HCT116 (cell line): ENCODE measurements at regions not wholly inside any gene's neighbourhood (a gene's known extent, or its start where the extent isn't known, plus 50 kb on each side); places are given as distances from the start of the nearest gene placed in this dataset.

Experiments
- ATAC-seq: fragments of 200-7000 bp; cut with Tn5 transposase; 2 replicates; pipeline ENCODE4 v1.9.1; 2020; ENCODE audit warnings: mild to moderate bottlenecking, moderate library complexity
- BruUV-seq: library from RNA; stranded (reverse); fragments of 400-500 nt; replicated peaks from 2 replicates; lab custom pipeline; 2021; lab: Mats Ljungman, UMichigan
- CTCF ChIA-PET: fragments of 300-600 bp; sonication (Branson Sonifier 250); formaldehyde crosslinking; loops from one replicate; lab custom pipeline; 2021; ENCODE audit warnings: antibody characterized with exemption; lab: Charles Lee
- POLR2A ChIA-PET: fragments of 300-600, 350-600 bp; sonication (Branson Sonifier 250); formaldehyde crosslinking; loops from one replicate; lab custom pipeline; 2021; ENCODE audit warnings: antibody characterized with exemption; lab: Charles Lee
- RAD21 ChIA-PET, 2 experiments: fragments of 300-600 bp; sonication (Branson Sonifier 250); formaldehyde crosslinking; loops; one replicate each; lab custom pipeline; 2023; ENCODE audit warnings: low total read pairs in 2 of 2; ENCODE audit not compliant: uncharacterized antibody in 2 of 2, unreplicated experiment in 2 of 2, low non-redundant PET in 1 of 2; lab: Charles Lee
- DNase-seq: peaks from one replicate; pipeline ENCODE4 v3.0.0-alpha.2; 2010; ENCODE audit warnings: low read depth, low spot score
- H2AFZ ChIP-seq: fragments of 200-600 bp; shearing (Covaris generic), sonication (generic); 2 replicates; pipeline ENCODE4 v1.6.1; 2017; ENCODE audit warnings: low read depth, mixed run types, mixed read lengths, antibody characterized with exemption, low read length; ENCODE audit not compliant: poor library complexity, severe bottlenecking
- H3K27ac ChIP-seq: 2 replicates; pipeline ENCODE4 v1.5.1; 2012; ENCODE audit warnings: low read depth, low read length
- H3K27me3 ChIP-seq: fragments of 200-600 bp; sonication (generic); 2 replicates; pipeline ENCODE4 v1.6.1; 2016; ENCODE audit warnings: mixed run types, low read length, mixed read lengths; ENCODE audit not compliant: insufficient read depth
- H3K36me3 ChIP-seq, 2 experiments: fragments of 200-500 bp in 1 of 2; fragments of 200-600 bp in 1 of 2; sonication (Bioruptor generic) in 1 of 2; sonication (generic) in 1 of 2; 2 replicates each; pipeline versions ENCODE4 v1.5.1 to v1.6.1; 2014 to 2016; ENCODE audit warnings: low read length in 2 of 2, inconsistent platforms in 1 of 2, mixed read lengths in 1 of 2, mixed run types in 1 of 2; ENCODE audit not compliant: insufficient read depth in 2 of 2, control insufficient read depth in 1 of 2
- H3K4me1 ChIP-seq, 2 experiments: fragments of 200-600 bp in 1 of 2; sonication (generic) in 1 of 2; 2 replicates each; pipeline versions ENCODE4 v1.5.1 to v1.6.1; 2012 to 2017; ENCODE audit warnings: low read length in 2 of 2, inconsistent platforms in 1 of 2, mild to moderate bottlenecking in 1 of 2, mixed read lengths in 1 of 2, mixed run types in 1 of 2, moderate library complexity in 1 of 2; ENCODE audit not compliant: insufficient read depth in 2 of 2, control insufficient read depth in 1 of 2
- H3K4me2 ChIP-seq: fragments of 200-600 bp; sonication (generic); 2 replicates; pipeline ENCODE4 v1.6.1; 2017; ENCODE audit warnings: mixed run types, low read length, mixed read lengths
- H3K4me3 ChIP-seq, 2 experiments: fragments of 200-600 bp in 1 of 2; sonication (generic) in 1 of 2; replicated peaks in 1 of 2; 2 replicates each; pipeline ENCODE4 v1.5.1; 2011 to 2016; ENCODE audit warnings: low read length in 2 of 2, control low read depth in 1 of 2, low read depth in 1 of 2, mild to moderate bottlenecking in 1 of 2, mixed read lengths in 1 of 2, mixed run types in 1 of 2
- H3K79me2 ChIP-seq: fragments of 200-600 bp; sonication (generic); 2 replicates; pipeline ENCODE4 v1.6.1; 2017; ENCODE audit warnings: mild to moderate bottlenecking, mixed run types, low read length, moderate library complexity, mixed read lengths; ENCODE audit not compliant: insufficient read depth
- H3K9ac ChIP-seq: fragments of 200-600 bp; sonication (generic); 2 replicates; pipeline ENCODE4 v1.6.1; 2016; ENCODE audit warnings: low read length, mixed read lengths
- H3K9me2 ChIP-seq: fragments of 200-600 bp; sonication (generic), shearing (Covaris generic); 2 replicates; pipeline ENCODE4 v1.6.1; 2017; ENCODE audit warnings: mixed run types, mild to moderate bottlenecking, moderate library complexity; ENCODE audit not compliant: insufficient read depth
- H3K9me3 ChIP-seq, 2 experiments: fragments of 200-500 bp in 1 of 2; fragments of 200-600 bp in 1 of 2; sonication (Bioruptor generic) in 1 of 2; sonication (generic) in 1 of 2; 2 replicates each; pipeline ENCODE4 v1.6.1; 2014 to 2017; ENCODE audit warnings: low read length in 2 of 2, mixed read lengths in 2 of 2, inconsistent platforms in 1 of 2, low read depth in 1 of 2, mild to moderate bottlenecking in 1 of 2, mixed run types in 1 of 2, moderate library complexity in 1 of 2; ENCODE audit not compliant: control insufficient read depth in 1 of 2, insufficient read depth in 1 of 2
- H4K20me1 ChIP-seq: fragments of 200-600 bp; sonication (generic), shearing (Covaris generic); 2 replicates; pipeline ENCODE4 v1.6.1; 2017; ENCODE audit warnings: mixed run types, mild to moderate bottlenecking, moderate library complexity; ENCODE audit not compliant: insufficient read depth
- FOSL1 ChIP-seq: IDR thresholded peaks from 2 replicates; pipeline ENCODE4 v1.6.1; 2012; ENCODE audit warnings: low read depth
- JUND ChIP-seq: IDR thresholded peaks from 2 replicates; pipeline ENCODE4 v1.6.1; 2012
- POLR2AphosphoS5 ChIP-seq: IDR thresholded peaks from 2 replicates; pipeline ENCODE4 v1.6.1; 2011; ENCODE audit warnings: mild to moderate bottlenecking, low read depth, low read length, moderate library complexity
- TCF7L2 ChIP-seq: IDR thresholded peaks from 2 replicates; pipeline ENCODE4 v1.7.0; 2011; ENCODE audit warnings: borderline replicate concordance, inconsistent platforms; ENCODE audit not compliant: insufficient read depth, insufficient read length; ENCODE audit errors: extremely low read depth
- ZFX ChIP-seq: fragments of 450-650 bp; IDR thresholded peaks from 2 replicates; pipeline ENCODE4 v1.6.1; 2017
- ZNF274 ChIP-seq: fragments of 200-500 bp; sonication (Bioruptor generic); IDR thresholded peaks from 2 replicates; pipeline ENCODE4 v1.6.1; 2014; ENCODE audit warnings: mild to moderate bottlenecking, low read depth, low read length, inconsistent platforms
- intact Hi-C: fragments of 100-400 bp; cut with micrococcal nuclease; formaldehyde crosslinking; loops from 2 replicates; pipeline ENCODE4 v1.10.0; 2022
- TF ChIP-seq, protein P1 (sequence below): IDR thresholded peaks from 2 replicates; pipeline ENCODE4 v1.6.1; 2012
- TF ChIP-seq, protein P2 (sequence below): IDR thresholded peaks from 2 replicates; pipeline ENCODE4 v1.6.1; 2012

DNA sequence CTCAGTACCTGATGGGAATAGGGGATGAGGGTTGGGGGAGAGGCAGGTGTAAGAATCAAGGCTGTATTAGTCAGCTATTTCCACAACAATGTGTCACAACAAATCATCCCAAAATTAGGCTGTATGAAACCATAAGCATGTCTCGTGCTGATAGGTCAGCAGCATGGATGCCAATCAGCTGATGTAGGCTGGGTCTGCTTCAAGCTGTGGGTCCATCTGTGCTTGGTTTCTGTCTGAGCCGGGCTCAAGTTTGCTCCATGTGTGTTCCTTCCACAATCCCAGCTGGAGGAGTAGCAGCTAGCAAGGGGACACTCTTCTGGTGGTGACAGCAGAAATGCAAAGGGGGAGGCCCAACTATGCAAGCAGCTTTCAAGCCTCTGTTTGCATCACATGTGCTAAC is 97.9 kb upstream of the ZNF746 start:
- Histone ChIP-seq H3K27me3 (no peaks in the 10 kb centered on the region), H3K9ac (no peak overlapping the region), H2AFZ (no peak overlapping the region), H3K4me3 (no peak overlapping the region), H3K9me3 (no peaks in the 10 kb centered on the region), H3K36me3 (peaks cover 0 to 3% of the 10 kb centered on the region in 2 experiments; a peak in 1 of 4 replicates), H3K4me1 (no peaks in the 10 kb centered on the region), H3K4me2 (no peak overlapping the region), H4K20me1 (no peaks in the 10 kb centered on the region), H3K9me2 (no peaks in the 10 kb centered on the region), H3K27ac (no peak overlapping the region), H3K79me2 (peaks cover 6% of the 10 kb centered on the region; the same call in 1 of the 2 replicates)
- ChIA-PET RAD21 (no interaction called here), POLR2A (no interaction called here), CTCF (no interaction called here)
- no TSS peak for BruUV-seq
- DNase-seq (no peak), ATAC-seq (no peak)
- intact Hi-C loops, result no loop called here
- TF ChIP-seq ZNF274 (no peak), JUND (no peak), TCF7L2 (no peak), ZFX (no peak)
- TF ChIP-seq, protein P1, sequence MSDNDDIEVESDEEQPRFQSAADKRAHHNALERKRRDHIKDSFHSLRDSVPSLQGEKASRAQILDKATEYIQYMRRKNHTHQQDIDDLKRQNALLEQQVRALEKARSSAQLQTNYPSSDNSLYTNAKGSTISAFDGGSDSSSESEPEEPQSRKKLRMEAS, result no peak

DNA sequence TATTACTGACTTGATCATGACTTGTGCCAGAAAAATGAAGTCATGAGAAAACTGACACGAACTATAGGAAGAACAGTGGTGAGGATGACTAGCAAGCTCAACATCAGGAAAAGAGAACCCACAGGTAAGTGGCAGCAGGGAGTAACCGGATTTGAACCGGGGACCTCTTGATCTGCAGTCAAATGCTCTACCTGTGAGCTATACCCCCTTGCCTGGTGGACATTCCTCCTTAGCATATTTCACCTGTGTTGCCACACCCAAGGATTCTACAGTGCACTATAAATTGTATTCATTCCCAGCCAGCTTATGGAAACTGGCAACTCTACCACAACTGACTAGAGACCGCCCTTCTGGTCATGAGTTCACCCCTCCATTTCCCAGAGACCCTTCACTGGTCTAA is 97.5 kb upstream of the ZNF746 start:
- ChIA-PET CTCF (no interaction called here), RAD21 (no interaction called here), POLR2A (no interaction called here)
- Histone ChIP-seq H3K4me2 (no peak overlapping the region), H3K9me3 (no peaks in the 10 kb centered on the region), H3K4me1 (no peaks in the 10 kb centered on the region), H2AFZ (no peak overlapping the region), H3K27ac (no peak overlapping the region), H3K9ac (no peak overlapping the region), H3K27me3 (no peaks in the 10 kb centered on the region), H3K9me2 (no peaks in the 10 kb centered on the region), H3K79me2 (peaks cover 6% of the 10 kb centered on the region; the same call in 1 of the 2 replicates), H3K36me3 (peaks cover 0 to 3% of the 10 kb centered on the region in 2 experiments; a peak in 1 of 4 replicates), H4K20me1 (no peaks in the 10 kb centered on the region), H3K4me3 (no peak overlapping the region)
- intact Hi-C loops, result no loop called here
- DNase-seq (no peak), ATAC-seq (no peak)
- BruUV-seq, result no TSS peak
- no peak for TF ChIP-seq FOSL1
- TF ChIP-seq POLR2AphosphoS5, result peak; percentile 55
- TF ChIP-seq, protein P2, sequence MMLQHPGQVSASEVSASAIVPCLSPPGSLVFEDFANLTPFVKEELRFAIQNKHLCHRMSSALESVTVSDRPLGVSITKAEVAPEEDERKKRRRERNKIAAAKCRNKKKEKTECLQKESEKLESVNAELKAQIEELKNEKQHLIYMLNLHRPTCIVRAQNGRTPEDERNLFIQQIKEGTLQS, result peak; percentile 58; the same call in 1 of the 2 replicates
